ENCODE measurements at regions not wholly inside any gene's neighbourhood (a gene's known extent, or its start where the extent isn't known, plus 50 kb on each side); places are given as distances from the start of the nearest gene placed in this dataset.

DNA sequence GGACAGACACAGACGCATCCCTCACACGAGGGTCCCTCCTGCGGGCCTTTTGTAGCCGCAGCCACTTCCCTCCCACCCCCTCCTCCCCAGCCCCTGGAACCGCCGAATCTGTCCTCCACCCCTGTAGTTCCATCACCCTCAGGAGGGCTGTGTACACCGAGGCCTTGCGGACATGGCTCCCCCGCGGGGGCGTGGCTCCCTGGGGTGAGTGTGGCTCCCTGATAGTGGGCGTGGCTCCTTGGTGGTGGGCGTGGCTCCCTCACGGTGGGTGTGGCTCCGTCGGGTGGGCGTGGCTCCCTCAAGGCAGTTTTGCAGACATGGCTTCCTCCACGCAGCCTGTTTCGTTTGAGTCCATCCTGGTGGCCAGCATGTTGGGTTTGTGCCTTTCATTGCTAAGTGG lies 420.7 kb upstream of the SALL3 start:
- TF ChIP-seq, protein P1, sequence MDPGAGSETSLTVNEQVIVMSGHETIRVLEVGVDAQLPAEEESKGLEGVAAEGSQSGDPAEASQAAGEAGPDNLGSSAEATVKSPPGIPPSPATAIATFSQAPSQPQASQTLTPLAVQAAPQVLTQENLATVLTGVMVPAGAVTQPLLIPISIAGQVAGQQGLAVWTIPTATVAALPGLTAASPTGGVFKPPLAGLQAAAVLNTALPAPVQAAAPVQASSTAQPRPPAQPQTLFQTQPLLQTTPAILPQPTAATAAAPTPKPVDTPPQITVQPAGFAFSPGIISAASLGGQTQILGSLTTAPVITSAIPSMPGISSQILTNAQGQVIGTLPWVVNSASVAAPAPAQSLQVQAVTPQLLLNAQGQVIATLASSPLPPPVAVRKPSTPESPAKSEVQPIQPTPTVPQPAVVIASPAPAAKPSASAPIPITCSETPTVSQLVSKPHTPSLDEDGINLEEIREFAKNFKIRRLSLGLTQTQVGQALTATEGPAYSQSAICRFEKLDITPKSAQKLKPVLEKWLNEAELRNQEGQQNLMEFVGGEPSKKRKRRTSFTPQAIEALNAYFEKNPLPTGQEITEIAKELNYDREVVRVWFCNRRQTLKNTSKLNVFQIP (CRISPR knock-in tag; IDR thresholded peaks at IDR 0.05; ENCODE audit: borderline replicate concordance, low read depth): no peak
- no peak for TF ChIP-seq CSDC2 (CRISPR knock-in tag; IDR thresholded peaks at IDR 0.05)
- TF ChIP-seq, protein P2, sequence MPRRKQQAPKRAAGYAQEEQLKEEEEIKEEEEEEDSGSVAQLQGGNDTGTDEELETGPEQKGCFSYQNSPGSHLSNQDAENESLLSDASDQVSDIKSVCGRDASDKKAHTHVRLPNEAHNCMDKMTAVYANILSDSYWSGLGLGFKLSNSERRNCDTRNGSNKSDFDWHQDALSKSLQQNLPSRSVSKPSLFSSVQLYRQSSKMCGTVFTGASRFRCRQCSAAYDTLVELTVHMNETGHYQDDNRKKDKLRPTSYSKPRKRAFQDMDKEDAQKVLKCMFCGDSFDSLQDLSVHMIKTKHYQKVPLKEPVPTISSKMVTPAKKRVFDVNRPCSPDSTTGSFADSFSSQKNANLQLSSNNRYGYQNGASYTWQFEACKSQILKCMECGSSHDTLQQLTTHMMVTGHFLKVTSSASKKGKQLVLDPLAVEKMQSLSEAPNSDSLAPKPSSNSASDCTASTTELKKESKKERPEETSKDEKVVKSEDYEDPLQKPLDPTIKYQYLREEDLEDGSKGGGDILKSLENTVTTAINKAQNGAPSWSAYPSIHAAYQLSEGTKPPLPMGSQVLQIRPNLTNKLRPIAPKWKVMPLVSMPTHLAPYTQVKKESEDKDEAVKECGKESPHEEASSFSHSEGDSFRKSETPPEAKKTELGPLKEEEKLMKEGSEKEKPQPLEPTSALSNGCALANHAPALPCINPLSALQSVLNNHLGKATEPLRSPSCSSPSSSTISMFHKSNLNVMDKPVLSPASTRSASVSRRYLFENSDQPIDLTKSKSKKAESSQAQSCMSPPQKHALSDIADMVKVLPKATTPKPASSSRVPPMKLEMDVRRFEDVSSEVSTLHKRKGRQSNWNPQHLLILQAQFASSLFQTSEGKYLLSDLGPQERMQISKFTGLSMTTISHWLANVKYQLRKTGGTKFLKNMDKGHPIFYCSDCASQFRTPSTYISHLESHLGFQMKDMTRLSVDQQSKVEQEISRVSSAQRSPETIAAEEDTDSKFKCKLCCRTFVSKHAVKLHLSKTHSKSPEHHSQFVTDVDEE (CRISPR knock-in tag; IDR thresholded peaks at IDR 0.05): no peak
- no peak for ATAC-seq

DNA sequence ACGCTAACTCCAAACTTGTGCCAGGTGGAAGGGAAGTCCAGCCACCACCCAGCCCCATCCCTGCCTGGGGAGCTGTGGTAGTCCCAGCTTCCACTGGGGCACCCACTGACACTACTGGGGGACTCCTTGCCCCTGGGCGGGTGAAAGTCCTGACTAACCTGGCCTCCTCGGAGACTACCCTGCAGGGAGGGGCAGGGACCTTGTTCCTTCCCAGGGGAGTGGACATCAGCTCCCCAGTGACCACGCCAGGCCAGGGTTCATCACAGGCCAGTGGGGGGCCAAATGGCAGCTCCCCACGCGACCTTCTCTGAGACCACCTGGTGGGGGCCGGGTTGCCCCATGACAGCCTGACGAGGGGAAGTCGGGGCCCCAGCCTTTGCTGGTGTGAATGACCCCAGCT lies 420.0 kb upstream of the SALL3 start:
- no peak for ATAC-seq
- TF ChIP-seq, protein P3, sequence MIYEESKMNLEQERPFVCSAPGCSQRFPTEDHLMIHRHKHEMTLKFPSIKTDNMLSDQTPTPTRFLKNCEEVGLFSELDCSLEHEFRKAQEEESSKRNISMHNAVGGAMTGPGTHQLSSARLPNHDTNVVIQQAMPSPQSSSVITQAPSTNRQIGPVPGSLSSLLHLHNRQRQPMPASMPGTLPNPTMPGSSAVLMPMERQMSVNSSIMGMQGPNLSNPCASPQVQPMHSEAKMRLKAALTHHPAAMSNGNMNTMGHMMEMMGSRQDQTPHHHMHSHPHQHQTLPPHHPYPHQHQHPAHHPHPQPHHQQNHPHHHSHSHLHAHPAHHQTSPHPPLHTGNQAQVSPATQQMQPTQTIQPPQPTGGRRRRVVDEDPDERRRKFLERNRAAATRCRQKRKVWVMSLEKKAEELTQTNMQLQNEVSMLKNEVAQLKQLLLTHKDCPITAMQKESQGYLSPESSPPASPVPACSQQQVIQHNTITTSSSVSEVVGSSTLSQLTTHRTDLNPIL (CRISPR knock-in tag; IDR thresholded peaks at IDR 0.05; ENCODE audit: low read depth): no peak
- TF ChIP-seq CSDC2 (CRISPR knock-in tag; IDR thresholded peaks at IDR 0.05) (no peak), GLIS3 (CRISPR knock-in tag; IDR thresholded peaks at IDR 0.05) (no peak), ZNF565 (CRISPR knock-in tag; conservative IDR thresholded peaks at IDR 0.05; ENCODE audit: low read depth) (no peak), ZC3H10 (CRISPR knock-in tag; IDR thresholded peaks at IDR 0.05) (no peak), ESRRG (CRISPR knock-in tag; IDR thresholded peaks at IDR 0.05) (no peak)
- TF ChIP-seq, protein P2 (CRISPR knock-in tag; IDR thresholded peaks at IDR 0.05): no peak

DNA sequence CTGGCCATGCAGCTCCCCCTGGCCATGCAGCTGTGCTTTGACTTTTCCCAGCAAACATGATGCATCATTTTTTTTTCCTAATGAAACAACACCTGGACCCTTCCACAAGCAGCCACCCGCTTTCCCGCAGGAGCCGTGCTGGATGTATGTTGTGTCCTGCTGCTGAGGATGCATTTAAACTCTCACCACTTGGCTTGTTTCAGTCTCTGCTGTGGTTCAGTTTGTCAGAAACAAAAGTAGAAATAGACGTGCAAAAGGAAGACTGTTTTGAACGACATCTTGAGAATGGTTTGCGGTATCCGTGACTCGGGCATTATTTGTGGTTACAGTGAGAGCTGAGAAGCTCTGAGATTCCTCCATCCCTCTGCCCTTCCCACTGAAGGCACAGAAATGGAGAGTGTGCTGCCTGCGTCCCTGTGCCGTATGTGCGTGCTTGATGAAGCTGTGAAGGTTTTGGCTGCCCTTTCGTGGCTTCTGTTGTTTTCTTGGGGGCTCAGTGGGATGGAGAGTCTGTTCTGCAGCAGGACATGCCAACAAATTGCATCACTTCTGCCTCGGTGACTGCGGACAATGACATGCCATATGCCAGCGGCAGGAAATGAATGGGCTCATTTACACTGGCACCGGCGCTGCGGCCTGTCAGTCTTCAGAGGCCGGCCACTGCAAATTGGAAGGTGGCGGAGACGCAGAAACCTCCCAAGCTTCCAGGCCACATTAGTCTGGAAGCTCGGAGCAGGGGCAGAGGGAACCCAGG lies 417.7 kb upstream of the SALL3 start:
- ATAC-seq: no peak
- TF ChIP-seq, protein P4, sequence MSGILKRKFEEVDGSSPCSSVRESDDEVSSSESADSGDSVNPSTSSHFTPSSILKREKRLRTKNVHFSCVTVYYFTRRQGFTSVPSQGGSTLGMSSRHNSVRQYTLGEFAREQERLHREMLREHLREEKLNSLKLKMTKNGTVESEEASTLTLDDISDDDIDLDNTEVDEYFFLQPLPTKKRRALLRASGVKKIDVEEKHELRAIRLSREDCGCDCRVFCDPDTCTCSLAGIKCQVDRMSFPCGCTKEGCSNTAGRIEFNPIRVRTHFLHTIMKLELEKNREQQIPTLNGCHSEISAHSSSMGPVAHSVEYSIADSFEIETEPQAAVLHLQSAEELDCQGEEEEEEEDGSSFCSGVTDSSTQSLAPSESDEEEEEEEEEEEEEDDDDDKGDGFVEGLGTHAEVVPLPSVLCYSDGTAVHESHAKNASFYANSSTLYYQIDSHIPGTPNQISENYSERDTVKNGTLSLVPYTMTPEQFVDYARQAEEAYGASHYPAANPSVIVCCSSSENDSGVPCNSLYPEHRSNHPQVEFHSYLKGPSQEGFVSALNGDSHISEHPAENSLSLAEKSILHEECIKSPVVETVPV (CRISPR knock-in tag; IDR thresholded peaks at IDR 0.05): no peak
- TF ChIP-seq ISL1 (CRISPR knock-in tag; IDR thresholded peaks at IDR 0.05): no peak
- no peak for TF ChIP-seq ARNTL (CRISPR knock-in tag; IDR thresholded peaks at IDR 0.05; ENCODE audit: borderline replicate concordance, low read depth)
- TF ChIP-seq ZNF70 (CRISPR knock-in tag; IDR thresholded peaks at IDR 0.05): no peak
- TF ChIP-seq, protein P5, sequence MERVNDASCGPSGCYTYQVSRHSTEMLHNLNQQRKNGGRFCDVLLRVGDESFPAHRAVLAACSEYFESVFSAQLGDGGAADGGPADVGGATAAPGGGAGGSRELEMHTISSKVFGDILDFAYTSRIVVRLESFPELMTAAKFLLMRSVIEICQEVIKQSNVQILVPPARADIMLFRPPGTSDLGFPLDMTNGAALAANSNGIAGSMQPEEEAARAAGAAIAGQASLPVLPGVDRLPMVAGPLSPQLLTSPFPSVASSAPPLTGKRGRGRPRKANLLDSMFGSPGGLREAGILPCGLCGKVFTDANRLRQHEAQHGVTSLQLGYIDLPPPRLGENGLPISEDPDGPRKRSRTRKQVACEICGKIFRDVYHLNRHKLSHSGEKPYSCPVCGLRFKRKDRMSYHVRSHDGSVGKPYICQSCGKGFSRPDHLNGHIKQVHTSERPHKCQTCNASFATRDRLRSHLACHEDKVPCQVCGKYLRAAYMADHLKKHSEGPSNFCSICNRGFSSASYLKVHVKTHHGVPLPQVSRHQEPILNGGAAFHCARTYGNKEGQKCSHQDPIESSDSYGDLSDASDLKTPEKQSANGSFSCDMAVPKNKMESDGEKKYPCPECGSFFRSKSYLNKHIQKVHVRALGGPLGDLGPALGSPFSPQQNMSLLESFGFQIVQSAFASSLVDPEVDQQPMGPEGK (CRISPR knock-in tag; IDR thresholded peaks at IDR 0.05; ENCODE audit: borderline replicate concordance): no peak
- TF ChIP-seq TOX (CRISPR knock-in tag; IDR thresholded peaks at IDR 0.05; ENCODE audit: borderline replicate concordance): no peak
